ENCODE measurements at regions not wholly inside any gene's neighbourhood (a gene's known extent, or its start where the extent isn't known, plus 50 kb on each side); places are given as distances from the start of the nearest gene placed in this dataset.

GRCh38 chr7:156327474-156327873 is 313.1 kb upstream of the RNF32 start:
- TF ChIP-seq, protein P1, sequence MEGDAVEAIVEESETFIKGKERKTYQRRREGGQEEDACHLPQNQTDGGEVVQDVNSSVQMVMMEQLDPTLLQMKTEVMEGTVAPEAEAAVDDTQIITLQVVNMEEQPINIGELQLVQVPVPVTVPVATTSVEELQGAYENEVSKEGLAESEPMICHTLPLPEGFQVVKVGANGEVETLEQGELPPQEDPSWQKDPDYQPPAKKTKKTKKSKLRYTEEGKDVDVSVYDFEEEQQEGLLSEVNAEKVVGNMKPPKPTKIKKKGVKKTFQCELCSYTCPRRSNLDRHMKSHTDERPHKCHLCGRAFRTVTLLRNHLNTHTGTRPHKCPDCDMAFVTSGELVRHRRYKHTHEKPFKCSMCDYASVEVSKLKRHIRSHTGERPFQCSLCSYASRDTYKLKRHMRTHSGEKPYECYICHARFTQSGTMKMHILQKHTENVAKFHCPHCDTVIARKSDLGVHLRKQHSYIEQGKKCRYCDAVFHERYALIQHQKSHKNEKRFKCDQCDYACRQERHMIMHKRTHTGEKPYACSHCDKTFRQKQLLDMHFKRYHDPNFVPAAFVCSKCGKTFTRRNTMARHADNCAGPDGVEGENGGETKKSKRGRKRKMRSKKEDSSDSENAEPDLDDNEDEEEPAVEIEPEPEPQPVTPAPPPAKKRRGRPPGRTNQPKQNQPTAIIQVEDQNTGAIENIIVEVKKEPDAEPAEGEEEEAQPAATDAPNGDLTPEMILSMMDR (IDR thresholded peaks at IDR 0.05) = no peak
- no peak for TF ChIP-seq POLR2A (IDR thresholded peaks at IDR 0.05)
